ENCODE measurements at regions not wholly inside any gene's neighbourhood (a gene's known extent, or its start where the extent isn't known, plus 50 kb on each side); places are given as distances from the start of the nearest gene placed in this dataset.

GRCh38 chr5:124645396-124645795, 101.0 kb downstream of the ZNF608 start:
- H3K4me3 ChIP-seq (ENCODE audit: low read depth, low read length) = no peak overlapping the region
- TF ChIP-seq CTCF (IDR thresholded peaks at IDR 0.05; ENCODE audit: low read depth, low read length) = no peak

GRCh38 chr5:124644582-124644981, 101.9 kb downstream of the ZNF608 start:
- TF ChIP-seq CTCF (IDR thresholded peaks at IDR 0.05; ENCODE audit: low read depth, low read length) = no peak

GRCh38 chr5:124644138-124644537, 102.3 kb downstream of the ZNF608 start:
- no peak for TF ChIP-seq CTCF (IDR thresholded peaks at IDR 0.05; ENCODE audit: low read depth, low read length)
- H3K4me3 ChIP-seq (ENCODE audit: low read depth, low read length) = no peak overlapping the region

More at GRCh38 chr5:124644582-124644981, 101.9 kb downstream of the ZNF608 start:
- H3K4me3 ChIP-seq (ENCODE audit: low read depth, low read length) = no peak overlapping the region

GRCh38 chr5:124643336-124643735, 103.1 kb downstream of the ZNF608 start:
- no peak for TF ChIP-seq CTCF (IDR thresholded peaks at IDR 0.05; ENCODE audit: low read depth, low read length)

DNA sequence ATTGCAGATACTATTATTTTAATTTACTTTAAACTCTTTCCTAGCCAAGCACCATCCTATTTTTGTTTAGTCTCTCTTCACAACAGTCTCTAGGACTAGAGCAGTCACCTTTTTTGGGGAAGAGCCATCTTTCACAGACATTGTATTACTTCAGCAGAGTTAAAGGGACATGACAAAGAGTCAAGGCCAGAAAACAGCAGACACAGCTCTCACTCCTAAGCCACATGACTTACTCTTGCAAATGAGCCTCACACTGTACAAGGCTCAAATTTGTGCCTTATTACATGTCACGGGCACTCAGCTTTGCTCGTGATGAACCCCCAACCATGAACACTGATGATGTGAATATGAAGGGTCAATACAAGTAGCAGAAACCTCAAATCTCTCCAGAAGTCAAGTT, 104.3 kb downstream of the ZNF608 start:
- H3K4me3 ChIP-seq (ENCODE audit: low read depth, low read length) = no peak overlapping the region
- TF ChIP-seq CTCF (IDR thresholded peaks at IDR 0.05; ENCODE audit: low read depth, low read length) = no peak

More at GRCh38 chr5:124643336-124643735, 103.1 kb downstream of the ZNF608 start:
- no peak overlapping the region for H3K4me3 ChIP-seq (ENCODE audit: low read depth, low read length)

- TF ChIP-seq CTCF (IDR thresholded peaks at IDR 0.05; ENCODE audit: low read depth, low read length) = no peak
- H3K4me3 ChIP-seq (ENCODE audit: low read depth, low read length) = no peak overlapping the region
These were observed 105.2 kb downstream of the ZNF608 start for GRCh38 chr5:124641154-124641792.

- no peak for TF ChIP-seq CTCF (IDR thresholded peaks at IDR 0.05; ENCODE audit: low read depth, low read length)
- H3K4me3 ChIP-seq (ENCODE audit: low read depth, low read length) = no peak overlapping the region
These were observed 107.3 kb downstream of the ZNF608 start for GRCh38 chr5:124639095-124639665.

Measured in WI38 (cell line).